ENCODE measurements at regions not wholly inside any gene's neighbourhood (a gene's known extent, or its start where the extent isn't known, plus 50 kb on each side); places are given as distances from the start of the nearest gene placed in this dataset.

DNA sequence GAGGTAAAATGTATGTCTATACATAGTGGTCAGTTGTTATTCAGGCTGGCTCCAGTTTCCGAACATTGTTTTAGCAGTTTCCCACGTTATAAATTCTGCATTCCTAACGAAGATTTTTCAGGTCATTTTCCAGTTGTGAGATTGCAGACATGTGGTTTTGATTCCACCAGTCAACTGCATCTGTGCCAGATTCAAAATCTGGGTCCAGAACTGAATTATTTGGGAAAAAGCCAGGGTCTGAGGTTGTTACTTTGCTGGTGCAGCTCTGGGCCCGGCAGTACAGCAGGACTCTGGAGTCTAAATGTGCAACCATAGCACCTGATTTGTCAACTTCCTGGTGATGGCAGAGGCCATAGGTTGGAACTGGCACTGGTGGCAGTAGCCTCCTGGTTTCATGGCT lies 105.7 kb upstream of the MEGF10 start:
- CTCF ChIA-PET, result interaction anchor here (0.6 kb wide), 1 partner anchor 299 kb away, joined by 3 read pairs; no protein-coding TSS in a partner anchor

GRCh38 chr5:127186657-127187056 lies 103.9 kb upstream of the MEGF10 start:
- H3K27ac ChIP-seq (ENCODE audit: low read depth, low read length), result no peak overlapping the region
- no peak for DNase-seq (ENCODE audit: low read depth, low spot score)
- ChIA-PET CTCF (no interaction called here), POLR2A (no interaction called here)
- H3K4me3 ChIP-seq (ENCODE audit: low read depth, low read length), result no peak overlapping the region
- TF ChIP-seq, protein P1, sequence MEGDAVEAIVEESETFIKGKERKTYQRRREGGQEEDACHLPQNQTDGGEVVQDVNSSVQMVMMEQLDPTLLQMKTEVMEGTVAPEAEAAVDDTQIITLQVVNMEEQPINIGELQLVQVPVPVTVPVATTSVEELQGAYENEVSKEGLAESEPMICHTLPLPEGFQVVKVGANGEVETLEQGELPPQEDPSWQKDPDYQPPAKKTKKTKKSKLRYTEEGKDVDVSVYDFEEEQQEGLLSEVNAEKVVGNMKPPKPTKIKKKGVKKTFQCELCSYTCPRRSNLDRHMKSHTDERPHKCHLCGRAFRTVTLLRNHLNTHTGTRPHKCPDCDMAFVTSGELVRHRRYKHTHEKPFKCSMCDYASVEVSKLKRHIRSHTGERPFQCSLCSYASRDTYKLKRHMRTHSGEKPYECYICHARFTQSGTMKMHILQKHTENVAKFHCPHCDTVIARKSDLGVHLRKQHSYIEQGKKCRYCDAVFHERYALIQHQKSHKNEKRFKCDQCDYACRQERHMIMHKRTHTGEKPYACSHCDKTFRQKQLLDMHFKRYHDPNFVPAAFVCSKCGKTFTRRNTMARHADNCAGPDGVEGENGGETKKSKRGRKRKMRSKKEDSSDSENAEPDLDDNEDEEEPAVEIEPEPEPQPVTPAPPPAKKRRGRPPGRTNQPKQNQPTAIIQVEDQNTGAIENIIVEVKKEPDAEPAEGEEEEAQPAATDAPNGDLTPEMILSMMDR (IDR thresholded peaks at IDR 0.05; ENCODE audit: low read depth, low read length), result no peak
- no peaks in the 10 kb centered on the region for H3K9me3 ChIP-seq (ENCODE audit: control insufficient read depth, insufficient read depth, low read length)
- H3K27me3 ChIP-seq (ENCODE audit: control insufficient read depth, insufficient read depth, low read length), result no peaks in the 10 kb centered on the region

More for the DNA sequence above, 105.7 kb upstream of the MEGF10 start:
- no peaks in the 10 kb centered on the region for H3K27me3 ChIP-seq (ENCODE audit: control insufficient read depth, insufficient read depth, low read length)
- POLR2A ChIA-PET, result no interaction called here
- no peak overlapping the region for H3K4me3 ChIP-seq (ENCODE audit: low read depth, low read length)
- TF ChIP-seq, protein P1 (IDR thresholded peaks at IDR 0.05; ENCODE audit: low read depth, low read length), result no peak
- no peaks in the 10 kb centered on the region for H3K9me3 ChIP-seq (ENCODE audit: control insufficient read depth, insufficient read depth, low read length)
- DNase-seq (ENCODE audit: low read depth, low spot score), result no peak
- no peak overlapping the region for H3K27ac ChIP-seq (ENCODE audit: low read depth, low read length)

DNA sequence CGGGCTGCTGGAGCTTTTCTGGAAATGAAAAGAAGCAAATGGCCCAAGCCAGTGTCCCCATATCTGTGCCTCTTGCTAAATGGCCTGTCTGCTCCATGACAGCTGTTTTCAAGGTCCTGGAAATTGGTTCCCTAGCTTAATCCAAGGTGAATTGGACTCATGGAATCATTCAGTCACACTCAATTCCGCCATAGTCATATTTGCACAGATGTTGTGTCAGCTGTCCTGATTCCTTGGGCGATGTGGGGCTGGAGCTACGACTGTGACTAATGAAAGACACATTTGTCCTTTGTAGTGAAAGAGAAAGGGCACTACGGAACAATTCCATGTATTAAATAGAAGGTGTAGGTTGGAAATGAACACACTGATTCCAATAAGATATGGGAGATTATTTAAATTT lies 102.9 kb upstream of the MEGF10 start:
- H3K9me3 ChIP-seq (ENCODE audit: control insufficient read depth, insufficient read depth, low read length), result no peaks in the 10 kb centered on the region
- CTCF ChIA-PET, result no interaction called here
- TF ChIP-seq, protein P1 (IDR thresholded peaks at IDR 0.05; ENCODE audit: low read depth, low read length), result no peak
- no peak overlapping the region for H3K27ac ChIP-seq (ENCODE audit: low read depth, low read length)
- DNase-seq (ENCODE audit: low read depth, low spot score), result no peak
- POLR2A ChIA-PET, result no interaction called here
- no peak overlapping the region for H3K4me3 ChIP-seq (ENCODE audit: low read depth, low read length)
- no peaks in the 10 kb centered on the region for H3K27me3 ChIP-seq (ENCODE audit: control insufficient read depth, insufficient read depth, low read length)

GRCh38 chr5:127192150-127192549 lies 98.4 kb upstream of the MEGF10 start:
- Histone ChIP-seq H3K27me3 (ENCODE audit: control insufficient read depth, insufficient read depth, low read length) (no peaks in the 10 kb centered on the region), H3K9me3 (ENCODE audit: control insufficient read depth, insufficient read depth, low read length) (no peaks in the 10 kb centered on the region), H3K27ac (ENCODE audit: low read depth, low read length) (no peak overlapping the region), H3K4me3 (ENCODE audit: low read depth, low read length) (no peak overlapping the region)
- no peak for DNase-seq (ENCODE audit: low read depth, low spot score)
- CTCF ChIA-PET, result no interaction called here
- TF ChIP-seq, protein P1 (IDR thresholded peaks at IDR 0.05; ENCODE audit: low read depth, low read length), result no peak
- POLR2A ChIA-PET, result no interaction called here

DNA sequence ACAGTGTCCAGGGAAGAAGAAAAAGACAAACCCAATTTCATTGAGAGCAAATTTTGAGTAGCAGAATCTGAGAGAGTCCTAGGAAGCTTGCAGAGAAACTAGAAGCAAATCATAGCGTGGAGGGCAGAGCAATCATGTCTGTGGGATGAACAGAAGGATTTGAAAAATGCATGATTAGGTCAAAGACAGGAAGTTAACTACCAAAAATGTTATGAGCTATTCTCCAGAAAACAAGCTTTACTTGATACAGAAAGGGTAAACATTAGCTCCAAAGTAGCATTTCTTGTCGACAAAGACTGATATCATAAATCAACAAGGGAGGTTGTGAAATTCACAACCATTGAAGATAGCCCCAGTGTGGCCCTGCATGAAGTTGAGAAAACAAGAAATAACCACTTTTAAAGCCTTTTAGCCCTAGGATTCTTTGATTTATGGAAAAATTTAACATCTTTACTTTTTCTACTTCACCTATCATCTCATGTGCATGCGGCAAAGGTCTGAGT lies 97.7 kb upstream of the MEGF10 start:
- Histone ChIP-seq H3K9me3 (ENCODE audit: control insufficient read depth, insufficient read depth, low read length) (no peaks in the 10 kb centered on the region), H3K4me3 (ENCODE audit: low read depth, low read length) (no peak overlapping the region), H3K27me3 (ENCODE audit: control insufficient read depth, insufficient read depth, low read length) (no peaks in the 10 kb centered on the region), H3K27ac (ENCODE audit: low read depth, low read length) (no peak overlapping the region)
- ChIA-PET POLR2A (no interaction called here), CTCF (interaction anchor here (1.0 kb wide), 1 partner anchor 15 kb away, joined by 3 read pairs; no protein-coding TSS in a partner anchor)
- DNase-seq (ENCODE audit: low read depth, low spot score), result no peak
- TF ChIP-seq, protein P1 (IDR thresholded peaks at IDR 0.05; ENCODE audit: low read depth, low read length), result no peak

Measured in AG04450 (cell line).